ENCODE measurements at regions not wholly inside any gene's neighbourhood (a gene's known extent, or its start where the extent isn't known, plus 50 kb on each side); places are given as distances from the start of the nearest gene placed in this dataset.
"Not testable (repeated sequence)": the region's sequence is repeated elsewhere in the genome, so short reads cannot be mapped to it uniquely, and the experiment has no call there.

GRCh38 chr2:182598626-182599025, 117.4 kb upstream of the DNAJC10 start:
- DNase-seq: no peak

GRCh38 chr2:182605166-182605565, 110.9 kb upstream of the DNAJC10 start:
- no peak for DNase-seq

- DNase-seq: no peak
Measured at GRCh38 chr2:182606728-182607681, 109.1 kb upstream of the DNAJC10 start.

- DNase-seq: no peak
Measured at GRCh38 chr2:182608181-182608845, 107.7 kb upstream of the DNAJC10 start.

GRCh38 chr2:182609005-182609404, 107.1 kb upstream of the DNAJC10 start:
- not testable (repeated sequence) for DNase-seq

- DNase-seq: no peak
Measured at GRCh38 chr2:182610231-182610630, 105.8 kb upstream of the DNAJC10 start.

- no peak for DNase-seq
Measured at GRCh38 chr2:182611009-182611408, 105.0 kb upstream of the DNAJC10 start.

GRCh38 chr2:182615036-182615435, 101.0 kb upstream of the DNAJC10 start:
- DNase-seq: peak; percentile 15

GRCh38 chr2:182616471-182617393, 99.3 kb upstream of the DNAJC10 start:
- DNase-seq: peak; percentile 81

- DNase-seq: no peak
Measured at GRCh38 chr2:182618672-182619079, 97.4 kb upstream of the DNAJC10 start.

GRCh38 chr2:182619276-182619675, 96.8 kb upstream of the DNAJC10 start:
- DNase-seq: no peak

GRCh38 chr2:182621191-182621590, 94.9 kb upstream of the DNAJC10 start:
- no peak for DNase-seq

GRCh38 chr2:182621810-182622209, 94.2 kb upstream of the DNAJC10 start:
- DNase-seq: no peak

- DNase-seq: no peak
Measured at GRCh38 chr2:182622231-182622630, 93.8 kb upstream of the DNAJC10 start.

GRCh38 chr2:182625814-182626213, 90.2 kb upstream of the DNAJC10 start:
- no peak for DNase-seq

GRCh38 chr2:182628916-182629315, 87.1 kb upstream of the DNAJC10 start:
- DNase-seq: no peak

GRCh38 chr2:182630207-182630606, 85.8 kb upstream of the DNAJC10 start:
- no peak for DNase-seq

GRCh38 chr2:182631299-182631698, 84.8 kb upstream of the DNAJC10 start:
- no peak for DNase-seq

- DNase-seq: no peak
Measured at GRCh38 chr2:182634386-182634785, 81.7 kb upstream of the DNAJC10 start.

- no peak for DNase-seq
Measured at GRCh38 chr2:182636699-182637098, 79.4 kb upstream of the DNAJC10 start.

GRCh38 chr2:182638667-182639066, 77.4 kb upstream of the DNAJC10 start:
- DNase-seq: no peak

GRCh38 chr2:182639971-182640370, 76.1 kb upstream of the DNAJC10 start:
- no peak for DNase-seq

GRCh38 chr2:182642328-182642727, 73.7 kb upstream of the DNAJC10 start:
- peak; percentile 40 for DNase-seq
